ENCODE measurements at regions not wholly inside any gene's neighbourhood (a gene's known extent, or its start where the extent isn't known, plus 50 kb on each side); places are given as distances from the start of the nearest gene placed in this dataset.

DNA sequence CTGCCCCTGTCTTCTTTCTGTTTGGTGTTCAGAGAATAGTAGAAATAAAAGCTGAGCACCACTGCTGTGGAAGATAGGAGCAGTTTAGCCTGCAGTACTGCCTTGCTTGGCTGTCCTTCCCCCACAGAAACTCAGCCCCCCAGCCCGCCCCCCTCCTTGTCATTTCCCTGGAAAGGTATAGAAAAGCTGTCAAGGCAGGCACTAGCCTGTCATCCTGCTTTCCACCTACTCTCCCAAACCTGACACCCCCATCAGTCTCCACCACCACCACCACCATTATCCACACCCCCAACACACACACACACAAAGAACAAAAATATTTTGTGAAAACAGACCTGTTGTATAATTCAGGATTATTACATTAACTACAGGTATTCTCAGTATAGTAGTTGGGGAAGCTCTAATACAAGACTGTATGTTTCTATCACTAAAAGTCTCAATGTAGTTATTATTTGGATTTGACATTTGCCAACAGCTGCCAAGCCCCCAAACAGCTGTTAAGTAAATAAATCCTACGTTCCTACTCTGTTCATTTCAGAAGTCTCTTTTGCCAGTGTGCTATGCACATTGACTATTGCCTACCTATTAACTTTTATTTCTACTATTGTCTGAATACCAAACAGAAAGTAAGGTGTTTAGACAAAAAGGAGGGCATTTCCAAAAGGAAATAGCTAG lies 128.8 kb downstream of the CYB561 start:
- TF ChIP-seq, protein P1, sequence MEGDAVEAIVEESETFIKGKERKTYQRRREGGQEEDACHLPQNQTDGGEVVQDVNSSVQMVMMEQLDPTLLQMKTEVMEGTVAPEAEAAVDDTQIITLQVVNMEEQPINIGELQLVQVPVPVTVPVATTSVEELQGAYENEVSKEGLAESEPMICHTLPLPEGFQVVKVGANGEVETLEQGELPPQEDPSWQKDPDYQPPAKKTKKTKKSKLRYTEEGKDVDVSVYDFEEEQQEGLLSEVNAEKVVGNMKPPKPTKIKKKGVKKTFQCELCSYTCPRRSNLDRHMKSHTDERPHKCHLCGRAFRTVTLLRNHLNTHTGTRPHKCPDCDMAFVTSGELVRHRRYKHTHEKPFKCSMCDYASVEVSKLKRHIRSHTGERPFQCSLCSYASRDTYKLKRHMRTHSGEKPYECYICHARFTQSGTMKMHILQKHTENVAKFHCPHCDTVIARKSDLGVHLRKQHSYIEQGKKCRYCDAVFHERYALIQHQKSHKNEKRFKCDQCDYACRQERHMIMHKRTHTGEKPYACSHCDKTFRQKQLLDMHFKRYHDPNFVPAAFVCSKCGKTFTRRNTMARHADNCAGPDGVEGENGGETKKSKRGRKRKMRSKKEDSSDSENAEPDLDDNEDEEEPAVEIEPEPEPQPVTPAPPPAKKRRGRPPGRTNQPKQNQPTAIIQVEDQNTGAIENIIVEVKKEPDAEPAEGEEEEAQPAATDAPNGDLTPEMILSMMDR (IDR thresholded peaks at IDR 0.05) = no peak
- TF ChIP-seq EP300 (IDR thresholded peaks at IDR 0.05) (no peak), POLR2A (IDR thresholded peaks at IDR 0.05) (no peak)

Data from ovary (tissue), 3 donors.